HepG2 (cell line): ENCODE measurements at regions not wholly inside any gene's neighbourhood (a gene's known extent, or its start where the extent isn't known, plus 50 kb on each side); places are given as distances from the start of the nearest gene placed in this dataset.
A peak's percentile ranks its signal among the peaks of the same experiment; 100 is the strongest.

Experiments used
- BCL6 ChIP-seq: IDR thresholded peaks from 2 replicates; pipeline ENCODE4 v1.6.1; 2016; ENCODE audit warnings: missing genetic modification reagents, missing compliant biosample characterization
- GPN1 ChIP-seq: sonication (generic); formaldehyde crosslinking; IDR thresholded peaks from 2 replicates; pipeline ENCODE4 v1.5.1; 2020; ENCODE audit warnings: missing genetic modification reagents, borderline replicate concordance
- HDAC6 ChIP-seq: fragments of 200-600 bp; sonication (generic); IDR thresholded peaks from 2 replicates; pipeline ENCODE4 v1.7.0; 2017; ENCODE audit warnings: mild to moderate bottlenecking, antibody characterized with exemption, low read length, low read depth
- MTF1 ChIP-seq: sonication (generic); formaldehyde crosslinking; IDR thresholded peaks from 2 replicates; pipeline ENCODE4 v1.5.0; 2020; ENCODE audit warnings: missing genetic modification reagents
- PHB2 ChIP-seq: fragments of 450-650 bp; IDR thresholded peaks from 2 replicates; pipeline ENCODE4 v1.6.1; 2018; ENCODE audit not compliant: partially characterized antibody
- TFDP2 ChIP-seq: sonication (generic); formaldehyde crosslinking; IDR thresholded peaks from 2 replicates; pipeline ENCODE4 v1.4.0; 2020; ENCODE audit warnings: missing genetic modification reagents
- ZBTB39 ChIP-seq: sonication (generic); formaldehyde crosslinking; IDR thresholded peaks from 2 replicates; pipeline ENCODE4 v1.5.0; 2020; ENCODE audit warnings: missing genetic modification reagents
- ZFAT ChIP-seq: sonication (generic); formaldehyde crosslinking; conservative IDR thresholded peaks from 2 replicates; pipeline ENCODE4 v1.8.1; 2023; ENCODE audit warnings: missing genetic modification reagents, inconsistent platforms
- ZFP91 ChIP-seq: sonication (generic); formaldehyde crosslinking; IDR thresholded peaks from 2 replicates; pipeline ENCODE4 v1.9.0; 2022; ENCODE audit warnings: missing genetic modification reagents, mild to moderate bottlenecking, borderline replicate concordance
- ZHX1 ChIP-seq: sonication (generic); formaldehyde crosslinking; IDR thresholded peaks from 2 replicates; pipeline ENCODE4 v1.8.1; 2022; ENCODE audit warnings: low read depth, mild to moderate bottlenecking, missing genetic modification reagents
- ZNF234 ChIP-seq: sonication (generic); formaldehyde crosslinking; conservative IDR thresholded peaks from 2 replicates; pipeline ENCODE4 v1.5.1; 2020; ENCODE audit warnings: mild to moderate bottlenecking, missing genetic modification reagents
- ZNF253 ChIP-seq: sonication (generic); formaldehyde crosslinking; IDR thresholded peaks from 2 replicates; pipeline ENCODE4 v1.8.0; 2022; ENCODE audit warnings: mild to moderate bottlenecking, missing genetic modification reagents, borderline replicate concordance
- ZNF3 ChIP-seq: IDR thresholded peaks from 2 replicates; pipeline ENCODE4 v1.7.0; 2017; ENCODE audit warnings: inconsistent platforms
- ZNF34 ChIP-seq: sonication (generic); formaldehyde crosslinking; IDR thresholded peaks from 2 replicates; pipeline ENCODE4 v1.4.0; 2020; ENCODE audit warnings: mild to moderate bottlenecking, missing genetic modification reagents, borderline replicate concordance
- ZNF382 ChIP-seq: sonication (generic); formaldehyde crosslinking; IDR thresholded peaks from 2 replicates; pipeline ENCODE4 v1.5.0; 2020; ENCODE audit warnings: missing genetic modification reagents, mild to moderate bottlenecking, borderline replicate concordance
- ZNF550 ChIP-seq: sonication (generic); formaldehyde crosslinking; IDR thresholded peaks from 2 replicates; pipeline ENCODE4 v1.4.0; 2020; ENCODE audit warnings: mild to moderate bottlenecking, missing genetic modification reagents, borderline replicate concordance
- ZNF556 ChIP-seq: sonication (generic); formaldehyde crosslinking; IDR thresholded peaks from 2 replicates; pipeline ENCODE4 v1.4.0; 2020; ENCODE audit warnings: mild to moderate bottlenecking, missing genetic modification reagents, borderline replicate concordance
- ZNF569 ChIP-seq: sonication (generic); formaldehyde crosslinking; IDR thresholded peaks from 2 replicates; pipeline ENCODE4 v1.5.0; 2020; ENCODE audit warnings: mild to moderate bottlenecking, missing genetic modification reagents, moderate library complexity, borderline replicate concordance
- ZNF784 ChIP-seq: sonication (generic); formaldehyde crosslinking; IDR thresholded peaks from 2 replicates; pipeline ENCODE4 v1.5.1; 2020; ENCODE audit warnings: missing genetic modification reagents, mild to moderate bottlenecking, borderline replicate concordance

- TF ChIP-seq ZNF569 (CRISPR knock-in tag) = no peak
- TF ChIP-seq ZNF253 (CRISPR knock-in tag) = no peak
- no peak for TF ChIP-seq TFDP2
- no peak for TF ChIP-seq ZNF3 (CRISPR knock-in tag)
- TF ChIP-seq ZFP91 (CRISPR knock-in tag) = no peak
- no peak for TF ChIP-seq ZNF234 (CRISPR knock-in tag)
- TF ChIP-seq ZNF382 (CRISPR knock-in tag) = no peak
- no peak for TF ChIP-seq ZFAT (CRISPR knock-in tag)
- no peak for TF ChIP-seq GPN1 (CRISPR knock-in tag)
- peak; percentile 48 for TF ChIP-seq BCL6 (CRISPR knock-in tag)
- 0 out of 2 replicates have a peak, but pooled peaks have one; percentile 35 for TF ChIP-seq MTF1 (CRISPR knock-in tag)
- no peak for TF ChIP-seq ZNF556 (CRISPR knock-in tag)
- TF ChIP-seq ZBTB39 = no peak
- TF ChIP-seq ZHX1 = no peak
- TF ChIP-seq ZNF784 = no peak
- TF ChIP-seq PHB2 = no peak
- no peak for TF ChIP-seq ZNF550 (CRISPR knock-in tag)
- no peak for TF ChIP-seq ZNF34 (CRISPR knock-in tag)
- no peak for TF ChIP-seq HDAC6
Observed at GRCh38 chr2:163943403-163944346, 207.9 kb upstream of the FIGN start (continued).
